ENCODE measurements at regions not wholly inside any gene's neighbourhood (a gene's known extent, or its start where the extent isn't known, plus 50 kb on each side); places are given as distances from the start of the nearest gene placed in this dataset.

GRCh38 chr2:189249901-189250300 is 70.3 kb upstream of the COL5A2 start:
- TF ChIP-seq CTCF (conservative IDR thresholded peaks at IDR 0.05 in 1 of 2, IDR thresholded peaks at IDR 0.05 in 1 of 2; ENCODE audit: low read depth in 1 of 2, low read length in 2 of 2): no peak
- TF ChIP-seq EZH2 (IDR thresholded peaks at IDR 0.05; ENCODE audit: low read length, missing control alignments): no peak

All from fibroblast of lung (primary cell).